CD4-positive, alpha-beta T cell treated with Interleukin-12 subunit alpha and Interleukin-12 subunit beta, for 1 hour (primary cell): ENCODE measurements at regions not wholly inside any gene's neighbourhood (a gene's known extent, or its start where the extent isn't known, plus 50 kb on each side); places are given as distances from the start of the nearest gene placed in this dataset.
"Not testable (repeated sequence)": the region's sequence is repeated elsewhere in the genome, so short reads cannot be mapped to it uniquely, and the experiment has no call there.

Experiments
- DNase-seq: peaks from one replicate; pipeline ENCODE4 v3.0.0-alpha.2; 2020

DNA sequence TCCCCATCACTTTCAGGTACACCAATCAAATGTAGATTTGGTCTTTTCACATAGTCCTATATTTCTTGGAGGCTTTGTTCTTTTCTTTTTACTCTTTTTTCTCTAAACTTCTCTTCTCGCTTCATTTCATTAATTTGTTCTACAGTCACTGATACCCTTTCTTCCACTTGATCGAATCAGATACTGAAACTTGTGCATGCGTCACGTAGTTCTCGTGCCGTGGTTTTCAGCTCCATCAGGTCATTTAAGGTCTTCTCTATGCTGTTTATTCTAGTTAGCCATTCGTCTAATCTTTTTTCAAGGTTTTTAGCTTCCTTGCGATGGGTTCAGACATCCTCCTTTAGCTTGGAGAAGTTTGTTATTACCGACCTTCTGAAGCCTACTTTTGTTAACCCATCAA lies 70.6 kb downstream of the DLEU7 start:
- DNase-seq = not testable (repeated sequence)
